WTC11 (cell line): ENCODE measurements at regions not wholly inside any gene's neighbourhood (a gene's known extent, or its start where the extent isn't known, plus 50 kb on each side); places are given as distances from the start of the nearest gene placed in this dataset.
"Not testable (repeated sequence)": the region's sequence is repeated elsewhere in the genome, so short reads cannot be mapped to it uniquely, and the experiment has no call there.

Experiments
- CREB1 ChIP-seq: sonication (generic); formaldehyde crosslinking; IDR thresholded peaks from 2 replicates; pipeline ENCODE4 v1.8.0; 2023; ENCODE audit warnings: mild to moderate bottlenecking, missing genetic modification reagents
- CTCF ChIP-seq: fragments of 200-600 bp; IDR thresholded peaks from 2 replicates; pipeline ENCODE4 v1.8.0; 2022; ENCODE audit warnings: antibody characterized with exemption
- GTF2I ChIP-seq: fragments of 250-450 bp; sonication (Bioruptor Pico); conservative IDR thresholded peaks from 2 replicates; pipeline ENCODE4 v1.4.0; 2021; ENCODE audit warnings: mild to moderate bottlenecking
- NR2C2 ChIP-seq: sonication (generic); formaldehyde crosslinking; IDR thresholded peaks from 2 replicates; pipeline ENCODE4 v1.8.0; 2022; ENCODE audit warnings: mild to moderate bottlenecking, missing genetic modification reagents
- SMAD3 ChIP-seq: sonication (generic); formaldehyde crosslinking; IDR thresholded peaks from 2 replicates; pipeline ENCODE4 v1.8.0; 2022; ENCODE audit warnings: missing genetic modification reagents, mild to moderate bottlenecking, borderline replicate concordance
- SP1 ChIP-seq: sonication (generic); formaldehyde crosslinking; conservative IDR thresholded peaks from 2 replicates; pipeline ENCODE4 v1.8.1; 2022; ENCODE audit warnings: missing genetic modification reagents
- USF2 ChIP-seq: sonication (generic); formaldehyde crosslinking; IDR thresholded peaks from 2 replicates; pipeline ENCODE4 v1.8.1; 2023; ENCODE audit warnings: mild to moderate bottlenecking, missing genetic modification reagents, moderate library complexity
- ZNF138 ChIP-seq: sonication (generic); formaldehyde crosslinking; conservative IDR thresholded peaks from 2 replicates; pipeline ENCODE4 v1.8.1; 2022; ENCODE audit warnings: mild to moderate bottlenecking, moderate library complexity, missing genetic modification reagents
- TF ChIP-seq, protein P1 (sequence below): sonication (generic); formaldehyde crosslinking; IDR thresholded peaks from 2 replicates; pipeline ENCODE4 v1.8.1; 2023; ENCODE audit warnings: mild to moderate bottlenecking, missing genetic modification reagents, borderline replicate concordance
- TF ChIP-seq, protein P2 (sequence below): sonication (generic); formaldehyde crosslinking; IDR thresholded peaks from 2 replicates; pipeline ENCODE4 v1.8.0; 2022; ENCODE audit warnings: mild to moderate bottlenecking, missing genetic modification reagents
- TF ChIP-seq, protein P3 (sequence below): fragments of 250-450 bp; sonication (Bioruptor Pico); IDR thresholded peaks from 2 replicates; pipeline ENCODE4 v2.1.2; 2022; ENCODE audit warnings: mild to moderate bottlenecking, moderate library complexity

GRCh38 chr9:42442680-42443079 lies 259.2 kb downstream of the SPATA31A6 start:
- TF ChIP-seq, protein P1, sequence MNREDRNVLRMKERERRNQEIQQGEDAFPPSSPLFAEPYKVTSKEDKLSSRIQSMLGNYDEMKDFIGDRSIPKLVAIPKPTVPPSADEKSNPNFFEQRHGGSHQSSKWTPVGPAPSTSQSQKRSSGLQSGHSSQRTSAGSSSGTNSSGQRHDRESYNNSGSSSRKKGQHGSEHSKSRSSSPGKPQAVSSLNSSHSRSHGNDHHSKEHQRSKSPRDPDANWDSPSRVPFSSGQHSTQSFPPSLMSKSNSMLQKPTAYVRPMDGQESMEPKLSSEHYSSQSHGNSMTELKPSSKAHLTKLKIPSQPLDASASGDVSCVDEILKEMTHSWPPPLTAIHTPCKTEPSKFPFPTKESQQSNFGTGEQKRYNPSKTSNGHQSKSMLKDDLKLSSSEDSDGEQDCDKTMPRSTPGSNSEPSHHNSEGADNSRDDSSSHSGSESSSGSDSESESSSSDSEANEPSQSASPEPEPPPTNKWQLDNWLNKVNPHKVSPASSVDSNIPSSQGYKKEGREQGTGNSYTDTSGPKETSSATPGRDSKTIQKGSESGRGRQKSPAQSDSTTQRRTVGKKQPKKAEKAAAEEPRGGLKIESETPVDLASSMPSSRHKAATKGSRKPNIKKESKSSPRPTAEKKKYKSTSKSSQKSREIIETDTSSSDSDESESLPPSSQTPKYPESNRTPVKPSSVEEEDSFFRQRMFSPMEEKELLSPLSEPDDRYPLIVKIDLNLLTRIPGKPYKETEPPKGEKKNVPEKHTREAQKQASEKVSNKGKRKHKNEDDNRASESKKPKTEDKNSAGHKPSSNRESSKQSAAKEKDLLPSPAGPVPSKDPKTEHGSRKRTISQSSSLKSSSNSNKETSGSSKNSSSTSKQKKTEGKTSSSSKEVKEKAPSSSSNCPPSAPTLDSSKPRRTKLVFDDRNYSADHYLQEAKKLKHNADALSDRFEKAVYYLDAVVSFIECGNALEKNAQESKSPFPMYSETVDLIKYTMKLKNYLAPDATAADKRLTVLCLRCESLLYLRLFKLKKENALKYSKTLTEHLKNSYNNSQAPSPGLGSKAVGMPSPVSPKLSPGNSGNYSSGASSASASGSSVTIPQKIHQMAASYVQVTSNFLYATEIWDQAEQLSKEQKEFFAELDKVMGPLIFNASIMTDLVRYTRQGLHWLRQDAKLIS (CRISPR knock-in tag): not testable (repeated sequence)
- not testable (repeated sequence) for TF ChIP-seq ZNF138 (CRISPR knock-in tag); SMAD3; CTCF; GTF2I; SP1 (CRISPR knock-in tag); CREB1 (CRISPR knock-in tag); NR2C2 (CRISPR knock-in tag); USF2 (CRISPR knock-in tag)
- TF ChIP-seq, protein P2, sequence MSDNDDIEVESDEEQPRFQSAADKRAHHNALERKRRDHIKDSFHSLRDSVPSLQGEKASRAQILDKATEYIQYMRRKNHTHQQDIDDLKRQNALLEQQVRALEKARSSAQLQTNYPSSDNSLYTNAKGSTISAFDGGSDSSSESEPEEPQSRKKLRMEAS (CRISPR knock-in tag): not testable (repeated sequence)
- TF ChIP-seq, protein P3, sequence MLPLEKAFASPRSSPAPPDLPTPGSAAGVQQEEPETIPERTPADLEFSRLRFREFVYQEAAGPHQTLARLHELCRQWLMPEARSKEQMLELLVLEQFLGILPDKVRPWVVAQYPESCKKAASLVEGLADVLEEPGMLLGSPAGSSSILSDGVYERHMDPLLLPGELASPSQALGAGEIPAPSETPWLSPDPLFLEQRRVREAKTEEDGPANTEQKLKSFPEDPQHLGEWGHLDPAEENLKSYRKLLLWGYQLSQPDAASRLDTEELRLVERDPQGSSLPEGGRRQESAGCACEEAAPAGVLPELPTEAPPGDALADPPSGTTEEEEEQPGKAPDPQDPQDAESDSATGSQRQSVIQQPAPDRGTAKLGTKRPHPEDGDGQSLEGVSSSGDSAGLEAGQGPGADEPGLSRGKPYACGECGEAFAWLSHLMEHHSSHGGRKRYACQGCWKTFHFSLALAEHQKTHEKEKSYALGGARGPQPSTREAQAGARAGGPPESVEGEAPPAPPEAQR: not testable (repeated sequence)
